NOMO-1 treated with DMSO at 0.1 percent for 48 hours (cell line): ENCODE measurements at regions not wholly inside any gene's neighbourhood (a gene's known extent, or its start where the extent isn't known, plus 50 kb on each side); places are given as distances from the start of the nearest gene placed in this dataset.

Source experiments
- DNase-seq: peaks from one replicate; lab custom pipeline; 2025; ENCODE audit not compliant: unreplicated experiment; lab: John Stamatoyannopoulos, UW

GRCh38 chr4:13316354-13316753, 167.8 kb downstream of the RAB28 start:
- no peak for DNase-seq

GRCh38 chr4:13313856-13314255, 170.3 kb downstream of the RAB28 start:
- no peak for DNase-seq

GRCh38 chr4:13312264-13312663, 171.9 kb downstream of the RAB28 start:
- DNase-seq: no peak

- no peak for DNase-seq
Observed at GRCh38 chr4:13309751-13310150, 174.4 kb downstream of the RAB28 start.

GRCh38 chr4:13306356-13306755, 177.8 kb downstream of the RAB28 start:
- DNase-seq: no peak

- no peak for DNase-seq
Observed at GRCh38 chr4:13302876-13303275, 181.3 kb downstream of the RAB28 start.

- DNase-seq: no peak
Observed at GRCh38 chr4:13299343-13299742, 184.8 kb downstream of the RAB28 start.

- DNase-seq: no peak
Observed at GRCh38 chr4:13298655-13299054, 185.5 kb downstream of the RAB28 start.

- no peak for DNase-seq
Observed at GRCh38 chr4:13296986-13297385, 187.2 kb downstream of the RAB28 start.

- DNase-seq: no peak
Observed at GRCh38 chr4:13294961-13295605, 189.1 kb downstream of the RAB28 start.

- no peak for DNase-seq
Observed at GRCh38 chr4:13292372-13292771, 191.8 kb downstream of the RAB28 start.

GRCh38 chr4:13289391-13289790, 194.7 kb downstream of the RAB28 start:
- no peak for DNase-seq

GRCh38 chr4:13285336-13285735, 198.8 kb downstream of the RAB28 start:
- DNase-seq: no peak

- no peak for DNase-seq
Observed at GRCh38 chr4:13284932-13285331, 199.2 kb downstream of the RAB28 start.

GRCh38 chr4:13276357-13276756, 207.8 kb downstream of the RAB28 start:
- no peak for DNase-seq

GRCh38 chr4:13268703-13269102, 215.4 kb downstream of the RAB28 start:
- no peak for DNase-seq

GRCh38 chr4:13268165-13268564, 216.0 kb downstream of the RAB28 start:
- no peak for DNase-seq

- DNase-seq: no peak
Observed at GRCh38 chr4:13267091-13267490, 217.0 kb downstream of the RAB28 start.

- no peak for DNase-seq
Observed at GRCh38 chr4:13266687-13267086, 217.5 kb downstream of the RAB28 start.

GRCh38 chr4:13263967-13264525, 220.1 kb downstream of the RAB28 start:
- no peak for DNase-seq

GRCh38 chr4:13262816-13263215, 221.3 kb downstream of the RAB28 start:
- DNase-seq: no peak

- no peak for DNase-seq
Observed at GRCh38 chr4:13261486-13262257, 222.5 kb downstream of the RAB28 start.
